ENCODE measurements at regions not wholly inside any gene's neighbourhood (a gene's known extent, or its start where the extent isn't known, plus 50 kb on each side); places are given as distances from the start of the nearest gene placed in this dataset.

DNA sequence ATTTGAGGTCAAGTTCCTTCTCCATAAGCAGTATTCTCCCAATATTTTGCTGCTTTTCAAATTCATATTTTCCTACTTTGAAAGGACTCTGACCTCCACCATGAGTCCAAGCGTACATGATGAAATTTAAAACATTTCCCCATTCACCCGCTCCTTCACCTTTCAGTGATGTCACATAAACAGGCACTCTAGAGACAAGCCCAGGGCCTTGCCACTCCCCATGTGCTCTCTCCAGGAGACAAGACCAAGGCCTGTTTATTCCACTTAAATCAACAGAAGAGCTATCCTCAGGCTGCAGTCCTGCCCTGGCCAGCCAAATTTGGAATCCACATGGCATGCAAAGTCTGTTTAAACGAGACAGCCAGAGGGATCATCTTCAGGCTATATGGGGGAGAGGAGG lies 161.5 kb downstream of the ARRDC4 start:
- Mint-ChIP-seq H3K27ac (no peak overlapping the region), H3K27me3 (no peaks in the 10 kb centered on the region), H3K9me3 (ENCODE audit: insufficient read depth) (no peaks in the 10 kb centered on the region), H3K4me1 (no peaks in the 10 kb centered on the region), H3K4me3 (no peak overlapping the region)
- ATAC-seq (ENCODE audit: low read depth) (no peak), DNase-seq (no peak)
- no peaks in the 10 kb centered on the region for H3K36me3 ChIP-seq (replicated peaks in 1 of 2; ENCODE audit: control extremely low read depth in 1 of 2, control insufficient read depth in 1 of 2, extremely low read depth in 1 of 2, insufficient read depth in 2 of 2, low read length in 1 of 2)
- intact Hi-C loops (cut with micrococcal nuclease) = no loop called here
- WGBS (ENCODE audit: insufficient coverage) = 100% methylated on average over 2 of the region's 3 CpGs
- H3K27ac ChIP-seq (ENCODE audit: low read length in 2 of 2) = no peak overlapping the region
- ChIA-PET POLR2A (no interaction called here), CTCF (no interaction called here)
- no peak overlapping the region for H3K4me3 ChIP-seq (ENCODE audit: control extremely low read depth in 1 of 5, extremely low read depth in 1 of 5, insufficient read depth in 1 of 5, low read depth in 2 of 5, low read length in 4 of 5)
- no peak overlapping the region for H2AFZ ChIP-seq (ENCODE audit: insufficient read depth, low read depth, low read length, poor library complexity, severe bottlenecking)
- TF ChIP-seq EZH2 (IDR thresholded peaks at IDR 0.05; ENCODE audit: borderline replicate concordance, insufficient read depth, low read depth, low read length, poor library complexity, severe bottlenecking) = no peak
- TF ChIP-seq, protein P1, sequence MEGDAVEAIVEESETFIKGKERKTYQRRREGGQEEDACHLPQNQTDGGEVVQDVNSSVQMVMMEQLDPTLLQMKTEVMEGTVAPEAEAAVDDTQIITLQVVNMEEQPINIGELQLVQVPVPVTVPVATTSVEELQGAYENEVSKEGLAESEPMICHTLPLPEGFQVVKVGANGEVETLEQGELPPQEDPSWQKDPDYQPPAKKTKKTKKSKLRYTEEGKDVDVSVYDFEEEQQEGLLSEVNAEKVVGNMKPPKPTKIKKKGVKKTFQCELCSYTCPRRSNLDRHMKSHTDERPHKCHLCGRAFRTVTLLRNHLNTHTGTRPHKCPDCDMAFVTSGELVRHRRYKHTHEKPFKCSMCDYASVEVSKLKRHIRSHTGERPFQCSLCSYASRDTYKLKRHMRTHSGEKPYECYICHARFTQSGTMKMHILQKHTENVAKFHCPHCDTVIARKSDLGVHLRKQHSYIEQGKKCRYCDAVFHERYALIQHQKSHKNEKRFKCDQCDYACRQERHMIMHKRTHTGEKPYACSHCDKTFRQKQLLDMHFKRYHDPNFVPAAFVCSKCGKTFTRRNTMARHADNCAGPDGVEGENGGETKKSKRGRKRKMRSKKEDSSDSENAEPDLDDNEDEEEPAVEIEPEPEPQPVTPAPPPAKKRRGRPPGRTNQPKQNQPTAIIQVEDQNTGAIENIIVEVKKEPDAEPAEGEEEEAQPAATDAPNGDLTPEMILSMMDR (IDR thresholded peaks at IDR 0.05) = no peak
- no peaks in the 10 kb centered on the region for H3K9me3 ChIP-seq (ENCODE audit: control extremely low read depth in 1 of 3, control insufficient read depth in 2 of 3, insufficient read depth in 1 of 3, low read length in 2 of 3)
- no peaks in the 10 kb centered on the region for H3K4me1 ChIP-seq (ENCODE audit: control insufficient read depth in 2 of 2, insufficient read depth in 2 of 2, low read length in 2 of 2)
- H4K20me1 ChIP-seq (ENCODE audit: control insufficient read depth, insufficient read depth, low read length, poor library complexity, severe bottlenecking) = no peaks in the 10 kb centered on the region
- H3K79me2 ChIP-seq (ENCODE audit: control insufficient read depth, insufficient read depth, low read length) = no peaks in the 10 kb centered on the region
- no peak overlapping the region for H3K9ac ChIP-seq (ENCODE audit: low read length)
- no peak overlapping the region for H3K4me2 ChIP-seq (replicated peaks; ENCODE audit: low read depth, low read length, poor library complexity, severe bottlenecking)
- H3K27me3 ChIP-seq (replicated peaks in 1 of 4; ENCODE audit: control extremely low read depth in 1 of 4, control insufficient read depth in 3 of 4, insufficient read depth in 4 of 4, low read length in 3 of 4) = no peaks in the 10 kb centered on the region

DNA sequence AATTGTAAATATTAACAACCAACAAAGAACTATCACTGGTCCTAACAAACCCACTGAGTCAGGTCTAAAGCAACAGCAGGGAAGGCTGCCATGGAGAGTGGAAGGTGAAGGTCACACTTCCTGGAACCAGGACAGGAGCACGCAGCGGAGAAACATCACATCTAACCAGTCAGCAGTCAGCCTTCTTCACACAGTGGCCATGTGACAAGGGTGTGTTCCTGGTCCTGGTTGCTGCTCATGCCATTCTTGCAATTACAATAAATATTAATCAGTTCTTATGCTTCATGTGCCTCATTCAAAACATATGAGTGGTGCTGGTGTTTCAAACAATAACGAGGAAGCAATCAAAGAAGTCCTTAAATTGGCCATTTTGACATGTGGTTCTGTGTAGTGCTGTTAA lies 162.8 kb downstream of the ARRDC4 start:
- TF ChIP-seq, protein P1 (IDR thresholded peaks at IDR 0.05) = no peak
- TF ChIP-seq EZH2 (IDR thresholded peaks at IDR 0.05; ENCODE audit: borderline replicate concordance, insufficient read depth, low read depth, low read length, poor library complexity, severe bottlenecking) = no peak
- ATAC-seq (ENCODE audit: low read depth) = no peak
- H3K9ac ChIP-seq (ENCODE audit: low read length) = no peak overlapping the region
- no peak overlapping the region for H3K4me2 ChIP-seq (replicated peaks; ENCODE audit: low read depth, low read length, poor library complexity, severe bottlenecking)
- intact Hi-C loops (cut with micrococcal nuclease) = no loop called here
- 100% methylated on average over 1 of the region's 3 CpGs for WGBS (ENCODE audit: insufficient coverage)
- no peak overlapping the region for H2AFZ ChIP-seq (ENCODE audit: insufficient read depth, low read depth, low read length, poor library complexity, severe bottlenecking)
- H3K4me1 ChIP-seq (ENCODE audit: control insufficient read depth in 2 of 2, insufficient read depth in 2 of 2, low read length in 2 of 2) = no peaks in the 10 kb centered on the region
- CTCF ChIA-PET = no interaction called here
- POLR2A ChIA-PET = no interaction called here
- no peaks in the 10 kb centered on the region for H3K9me3 ChIP-seq (ENCODE audit: control extremely low read depth in 1 of 3, control insufficient read depth in 2 of 3, insufficient read depth in 1 of 3, low read length in 2 of 3)
- H3K27ac Mint-ChIP-seq = no peak overlapping the region
- no peak overlapping the region for H3K27ac ChIP-seq (ENCODE audit: low read length in 2 of 2)
- H3K27me3 ChIP-seq (replicated peaks in 1 of 4; ENCODE audit: control extremely low read depth in 1 of 4, control insufficient read depth in 3 of 4, insufficient read depth in 4 of 4, low read length in 3 of 4) = no peaks in the 10 kb centered on the region
- no peaks in the 10 kb centered on the region for H3K9me3 Mint-ChIP-seq (ENCODE audit: insufficient read depth)
- H3K36me3 ChIP-seq (replicated peaks in 1 of 2; ENCODE audit: control extremely low read depth in 1 of 2, control insufficient read depth in 1 of 2, extremely low read depth in 1 of 2, insufficient read depth in 2 of 2, low read length in 1 of 2) = no peaks in the 10 kb centered on the region
- no peak for DNase-seq
- H3K79me2 ChIP-seq (ENCODE audit: control insufficient read depth, insufficient read depth, low read length) = no peaks in the 10 kb centered on the region
- H3K4me1 Mint-ChIP-seq = no peaks in the 10 kb centered on the region
- no peak overlapping the region for H3K4me3 ChIP-seq (ENCODE audit: control extremely low read depth in 1 of 5, extremely low read depth in 1 of 5, insufficient read depth in 1 of 5, low read depth in 2 of 5, low read length in 4 of 5)
- H3K4me3 Mint-ChIP-seq = no peak overlapping the region
- no peaks in the 10 kb centered on the region for H3K27me3 Mint-ChIP-seq
- H4K20me1 ChIP-seq (ENCODE audit: control insufficient read depth, insufficient read depth, low read length, poor library complexity, severe bottlenecking) = no peaks in the 10 kb centered on the region
